ENCODE measurements at regions not wholly inside any gene's neighbourhood (a gene's known extent, or its start where the extent isn't known, plus 50 kb on each side); places are given as distances from the start of the nearest gene placed in this dataset.

- TF ChIP-seq CTCF (IDR thresholded peaks at IDR 0.05; ENCODE audit: borderline replicate concordance, extremely low read depth, low read length, poor library complexity, severe bottlenecking): no peak
- TF ChIP-seq EZH2 (IDR thresholded peaks at IDR 0.05; ENCODE audit: borderline replicate concordance, low read depth, low read length, severe bottlenecking): no peak
These were observed 236.0 kb upstream of the GOLIM4 start for GRCh38 chr3:168331756-168332155.
